RPMI8226 (cell line): ENCODE measurements at regions not wholly inside any gene's neighbourhood (a gene's known extent, or its start where the extent isn't known, plus 50 kb on each side); places are given as distances from the start of the nearest gene placed in this dataset.
"Not testable (repeated sequence)": the region's sequence is repeated elsewhere in the genome, so short reads cannot be mapped to it uniquely, and the experiment has no call there.

Experiments used
- DNase-seq: peaks from one replicate; pipeline ENCODE4 v3.0.0-alpha.2; 2015

GRCh38 chr13:54268013-54268695 is 1239.5 kb downstream of the OLFM4 start:
- not testable (repeated sequence) for DNase-seq

GRCh38 chr13:54287062-54287764 is 1258.6 kb downstream of the OLFM4 start:
- no peak for DNase-seq

- DNase-seq: no peak
Observed at GRCh38 chr13:54301085-54301484, 1272.5 kb downstream of the OLFM4 start.

- no peak for DNase-seq
Observed at GRCh38 chr13:54305377-54305776, 1276.8 kb downstream of the OLFM4 start.

- DNase-seq: no peak
Observed at GRCh38 chr13:54312885-54313284, 1284.3 kb downstream of the OLFM4 start.

GRCh38 chr13:54317722-54318121 is 1289.1 kb downstream of the OLFM4 start:
- no peak for DNase-seq

GRCh38 chr13:54337540-54337939 is 1308.9 kb downstream of the OLFM4 start:
- no peak for DNase-seq

- no peak for DNase-seq
Observed at GRCh38 chr13:54347531-54347930, 1318.9 kb downstream of the OLFM4 start.

- no peak for DNase-seq
Observed at GRCh38 chr13:54356209-54356608, 1327.6 kb downstream of the OLFM4 start.

- no peak for DNase-seq
Observed at GRCh38 chr13:54356849-54357248, 1328.2 kb downstream of the OLFM4 start.

GRCh38 chr13:54357284-54357933 is 1328.8 kb downstream of the OLFM4 start:
- no peak for DNase-seq

GRCh38 chr13:54361460-54361859 is 1332.8 kb downstream of the OLFM4 start:
- DNase-seq: no peak

GRCh38 chr13:54366728-54367127 is 1338.1 kb downstream of the OLFM4 start:
- DNase-seq: no peak

GRCh38 chr13:54367639-54368271 is 1339.1 kb downstream of the OLFM4 start:
- no peak for DNase-seq

- DNase-seq: no peak
Observed at GRCh38 chr13:54368387-54368786, 1339.8 kb downstream of the OLFM4 start.

- no peak for DNase-seq
Observed at GRCh38 chr13:54373211-54373610, 1344.6 kb downstream of the OLFM4 start.

- DNase-seq: no peak
Observed at GRCh38 chr13:54379461-54379860, 1350.8 kb downstream of the OLFM4 start.

GRCh38 chr13:54383604-54384003 is 1355.0 kb downstream of the OLFM4 start:
- DNase-seq: no peak

GRCh38 chr13:54387625-54388024 is 1359.0 kb downstream of the OLFM4 start:
- no peak for DNase-seq

- no peak for DNase-seq
Observed at GRCh38 chr13:54390841-54391240, 1362.2 kb downstream of the OLFM4 start.

- no peak for DNase-seq
Observed at GRCh38 chr13:54394085-54394700, 1365.6 kb downstream of the OLFM4 start.

- DNase-seq: no peak
Observed at GRCh38 chr13:54394908-54395307, 1366.3 kb downstream of the OLFM4 start.

GRCh38 chr13:54402495-54402894 is 1373.9 kb downstream of the OLFM4 start:
- no peak for DNase-seq
